GM20000 (cell line): ENCODE measurements at regions not wholly inside any gene's neighbourhood (a gene's known extent, or its start where the extent isn't known, plus 50 kb on each side); places are given as distances from the start of the nearest gene placed in this dataset.

Source experiments
- DNase-seq: peaks from one replicate; pipeline ENCODE4 v3.0.0; 2012; ENCODE audit warnings: low spot score
- CTCF ChIP-seq: IDR thresholded peaks from 2 replicates; pipeline ENCODE4 v1.5.1; 2012; ENCODE audit warnings: mild to moderate bottlenecking, control low read depth; ENCODE audit errors: extremely low read depth, missing control alignments

GRCh38 chr3:109939817-109940216 lies 602.5 kb upstream of the DPPA4 start:
- DNase-seq: no peak
- TF ChIP-seq CTCF: no peak

- no peak for TF ChIP-seq CTCF
- no peak for DNase-seq
These were observed 605.8 kb upstream of the DPPA4 start for GRCh38 chr3:109943181-109943580.

GRCh38 chr3:109944836-109945235 lies 607.5 kb upstream of the DPPA4 start:
- no peak for DNase-seq
- TF ChIP-seq CTCF: no peak

GRCh38 chr3:109952924-109953323 lies 615.6 kb upstream of the DPPA4 start:
- DNase-seq: no peak
- no peak for TF ChIP-seq CTCF

GRCh38 chr3:109963831-109964230 lies 626.5 kb upstream of the DPPA4 start:
- TF ChIP-seq CTCF: no peak
- no peak for DNase-seq

- TF ChIP-seq CTCF: no peak
- DNase-seq: no peak
These were observed 636.4 kb upstream of the DPPA4 start for GRCh38 chr3:109973733-109974132.

GRCh38 chr3:109977897-109978296 lies 640.6 kb upstream of the DPPA4 start:
- no peak for TF ChIP-seq CTCF
- DNase-seq: no peak

GRCh38 chr3:109982201-109982600 lies 644.9 kb upstream of the DPPA4 start:
- TF ChIP-seq CTCF: no peak
- DNase-seq: no peak
